H9 (cell line): ENCODE measurements at regions not wholly inside any gene's neighbourhood (a gene's known extent, or its start where the extent isn't known, plus 50 kb on each side); places are given as distances from the start of the nearest gene placed in this dataset.

ENCODE experiments used
- DNase-seq: peaks from one replicate; pipeline ENCODE4 v3.0.0-alpha.2; 2017
- H2AFZ ChIP-seq: one replicate; pipeline ENCODE4 v1.6.1; 2013; ENCODE audit warnings: mild to moderate bottlenecking, low read length, control low read depth, moderate library complexity
- H2AK5ac ChIP-seq: 2 replicates; pipeline ENCODE4 v1.6.1; 2013; ENCODE audit warnings: low read length, control low read depth, mixed read lengths; ENCODE audit not compliant: insufficient read length
- H2BK120ac ChIP-seq: one replicate; pipeline ENCODE4 v1.6.1; 2013; ENCODE audit warnings: low read depth, mild to moderate bottlenecking, low read length, control low read depth, inconsistent platforms; ENCODE audit not compliant: poor library complexity, severe bottlenecking
- H2BK12ac ChIP-seq: 2 replicates; pipeline ENCODE4 v1.6.1; 2013; ENCODE audit warnings: low read length, control low read depth, mixed read lengths, low read depth; ENCODE audit not compliant: insufficient read length
- H2BK15ac ChIP-seq: 2 replicates; pipeline ENCODE4 v1.6.1; 2013; ENCODE audit warnings: low read depth, low read length, control low read depth
- H2BK20ac ChIP-seq: one replicate; pipeline ENCODE4 v1.6.1; 2013; ENCODE audit warnings: low read depth, mild to moderate bottlenecking, low read length, control low read depth, inconsistent platforms; ENCODE audit not compliant: poor library complexity, severe bottlenecking
- H2BK5ac ChIP-seq: 2 replicates; pipeline ENCODE4 v1.6.1; 2013; ENCODE audit warnings: low read length, control low read depth, mixed read lengths; ENCODE audit not compliant: insufficient read length
- H3K14ac ChIP-seq: 2 replicates; pipeline ENCODE4 v1.6.1; 2013; ENCODE audit warnings: low read length, control low read depth; ENCODE audit not compliant: insufficient read depth
- H3K18ac ChIP-seq: 2 replicates; pipeline ENCODE4 v1.6.1; 2013; ENCODE audit warnings: low read depth, mild to moderate bottlenecking, mixed read lengths, low read length, control low read depth; ENCODE audit not compliant: insufficient read length
- H3K23ac ChIP-seq: 2 replicates; pipeline ENCODE4 v1.6.1; 2013; ENCODE audit warnings: low read length, control low read depth, mixed read lengths, low read depth; ENCODE audit not compliant: insufficient read length
- H3K23me2 ChIP-seq: 2 replicates; pipeline ENCODE4 v1.6.1; 2013; ENCODE audit warnings: low read depth, mild to moderate bottlenecking, mixed read lengths, low read length, control low read depth; ENCODE audit not compliant: insufficient read length, poor library complexity, severe bottlenecking
- H3K27ac ChIP-seq: 2 replicates; pipeline ENCODE4 v1.5.1; 2013; ENCODE audit warnings: low read length, control low read depth, mixed read lengths, low read depth; ENCODE audit not compliant: insufficient read length
- H3K27me3 ChIP-seq: 2 replicates; pipeline ENCODE4 v1.6.1; 2013; ENCODE audit warnings: low read length, control low read depth, inconsistent platforms; ENCODE audit not compliant: insufficient read depth
- H3K4ac ChIP-seq: 2 replicates; pipeline ENCODE4 v1.6.1; 2013; ENCODE audit warnings: low read depth, mild to moderate bottlenecking, control low read depth, inconsistent platforms, low read length, moderate library complexity
- H3K4me1 ChIP-seq: 2 replicates; pipeline ENCODE4 v1.6.1; 2013; ENCODE audit warnings: low read length, control low read depth, inconsistent platforms; ENCODE audit not compliant: insufficient read depth
- H3K4me2 ChIP-seq: 2 replicates; pipeline ENCODE4 v1.6.1; 2013; ENCODE audit warnings: low read length, control low read depth, mixed read lengths; ENCODE audit not compliant: insufficient read length, insufficient read depth
- H3K56ac ChIP-seq: 2 replicates; pipeline ENCODE4 v1.6.1; 2013; ENCODE audit warnings: low read depth, mild to moderate bottlenecking, mixed read lengths, low read length, control low read depth; ENCODE audit not compliant: insufficient read length
- H3K79me1 ChIP-seq: 2 replicates; pipeline ENCODE4 v1.6.1; 2013; ENCODE audit warnings: low read depth, mild to moderate bottlenecking, moderate library complexity, low read length, control low read depth, inconsistent platforms; ENCODE audit not compliant: insufficient read depth, poor library complexity, severe bottlenecking
- H3K79me2 ChIP-seq: 2 replicates; pipeline ENCODE4 v1.6.1; 2013; ENCODE audit warnings: low read length, control low read depth, inconsistent platforms; ENCODE audit not compliant: insufficient read depth
- H3K9ac ChIP-seq: 2 replicates; pipeline ENCODE4 v1.6.1; 2013; ENCODE audit warnings: low read length, control low read depth, mixed read lengths; ENCODE audit not compliant: insufficient read length; ENCODE audit errors: extremely low read depth
- H3K9me3 ChIP-seq: one replicate; pipeline ENCODE4 v1.6.1; 2013; ENCODE audit warnings: low read depth, low read length, inconsistent platforms; ENCODE audit not compliant: control insufficient read depth
- H3T11ph ChIP-seq: one replicate; pipeline ENCODE4 v1.6.1; 2013; ENCODE audit warnings: mild to moderate bottlenecking, low read length, control low read depth, inconsistent platforms
- H4K20me1 ChIP-seq: one replicate; pipeline ENCODE4 v1.6.1; 2013; ENCODE audit not compliant: control insufficient read depth, insufficient read length, insufficient read depth
- H4K5ac ChIP-seq: 2 replicates; pipeline ENCODE4 v1.6.1; 2013; ENCODE audit warnings: low read depth, mild to moderate bottlenecking, mixed read lengths, low read length, control low read depth; ENCODE audit not compliant: insufficient read length
- H4K8ac ChIP-seq: replicated peaks from 2 replicates; pipeline ENCODE4 v1.6.1; 2013; ENCODE audit warnings: low read length, control low read depth, mixed read lengths, low read depth; ENCODE audit not compliant: insufficient read length
- H4K91ac ChIP-seq: 2 replicates; pipeline ENCODE4 v1.6.1; 2013; ENCODE audit warnings: low read depth, mild to moderate bottlenecking, moderate library complexity, mixed read lengths, low read length, control low read depth; ENCODE audit not compliant: insufficient read length
- H3K27ac Mint-ChIP-seq, 3 experiments: 2 replicates in 2 of 3; 3 replicates in 1 of 3; pipeline ENCODE4 v1.8.0; 2020 to 2021; ENCODE audit warnings: mixed read lengths in 3 of 3, mild to moderate bottlenecking in 1 of 3, moderate library complexity in 1 of 3
- H3K27me3 Mint-ChIP-seq: 2 replicates; pipeline ENCODE4 v1.8.0; 2021; ENCODE audit warnings: low read depth, mild to moderate bottlenecking, moderate library complexity, mixed read lengths
- H3K36me3 Mint-ChIP-seq, 3 experiments: 2 replicates in 2 of 3; 3 replicates in 1 of 3; pipeline ENCODE4 v1.8.0; 2020 to 2021; ENCODE audit warnings: low read depth in 3 of 3, mixed read lengths in 3 of 3; ENCODE audit not compliant: insufficient read depth in 1 of 3
- H3K4me1 Mint-ChIP-seq, 2 experiments: 2 replicates each; pipeline ENCODE4 v1.8.0; 2020; ENCODE audit warnings: mixed read lengths in 2 of 2
- H3K4me3 Mint-ChIP-seq, 2 experiments: 2 replicates in 1 of 2; 3 replicates in 1 of 2; pipeline ENCODE4 v1.8.0; 2020 to 2021; ENCODE audit warnings: mild to moderate bottlenecking in 2 of 2, mixed read lengths in 2 of 2, moderate library complexity in 1 of 2
- H3K9me3 Mint-ChIP-seq, 2 experiments: 2 replicates in 1 of 2; 3 replicates in 1 of 2; pipeline ENCODE4 v1.8.0; 2020; ENCODE audit warnings: mild to moderate bottlenecking in 2 of 2, mixed read lengths in 2 of 2, moderate library complexity in 1 of 2
- CTCF ChIP-seq: fragments of 200-600 bp; sonication (generic); conservative IDR thresholded peaks from 3 replicates; pipeline ENCODE4 v1.8.0; 2021; ENCODE audit warnings: antibody characterized with exemption, mild to moderate bottlenecking
- WGBS: extraction: QIAGEN DNeasy Blood & Tissue Kit; methylation state at CpG from one replicate; pipeline ENCODE4 v1.1.7; 2013; ENCODE audit warnings: missing lambda C conversion rate, low lambda C conversion rate, mixed read lengths; ENCODE audit not compliant: insufficient read length; ENCODE audit errors: extremely low coverage; 5-methylcytosine and 5-hydroxymethylcytosine counted together

- H2BK20ac ChIP-seq: no peak overlapping the region
These were observed 271.9 kb downstream of the SS18 start for GRCh38 chr18:25818505-25818904.

More at GRCh38 chr18:25818505-25818904, 271.9 kb downstream of the SS18 start:
- Histone ChIP-seq H3K4me1 (no peaks in the 10 kb centered on the region), H3K23ac (no peak overlapping the region), H4K20me1 (no peaks in the 10 kb centered on the region), H2AFZ (no peak overlapping the region), H3K56ac (no peak overlapping the region), H4K5ac (no peak overlapping the region), H2BK5ac (no peak overlapping the region), H2BK120ac (no peak overlapping the region), H4K8ac (no peak overlapping the region), H3K79me2 (no peaks in the 10 kb centered on the region), H3K18ac (no peak overlapping the region), H3K23me2 (no peaks in the 10 kb centered on the region), H2BK12ac (no peak overlapping the region), H3K4me2 (no peak overlapping the region), H4K91ac (no peak overlapping the region), H3K4ac (no peak overlapping the region), H3K27ac (no peak overlapping the region), H2BK15ac (no peak overlapping the region), H3K79me1 (no peaks in the 10 kb centered on the region), H3K27me3 (no peaks in the 10 kb centered on the region), H3K9me3 (no peaks in the 10 kb centered on the region), H2AK5ac (no peak overlapping the region), H3K14ac (no peak overlapping the region; the same call in 1 of the 2 replicates), H3K9ac (no peak overlapping the region), H3T11ph (no peak overlapping the region)
- no peaks in the 10 kb centered on the region for H3K36me3 Mint-ChIP-seq
- H3K27ac Mint-ChIP-seq: no peak overlapping the region
- H3K4me3 Mint-ChIP-seq: no peak overlapping the region
- no CpG with 5 or more reads among the region's 6 CpGs for WGBS
- H3K9me3 Mint-ChIP-seq: no peaks in the 10 kb centered on the region
- peaks cover 6 to 8% of the 10 kb centered on the region in 2 experiments; a peak in 2 of 4 replicates for H3K4me1 Mint-ChIP-seq
- TF ChIP-seq CTCF: no peak
- no peaks in the 10 kb centered on the region; the same call in none of the 2 replicates for H3K27me3 Mint-ChIP-seq
- no peak for DNase-seq
